GM18519 (cell line): ENCODE measurements at regions not wholly inside any gene's neighbourhood (a gene's known extent, or its start where the extent isn't known, plus 50 kb on each side); places are given as distances from the start of the nearest gene placed in this dataset.

ENCODE experiments used
- ATAC-seq: cut with Tn5 transposase; IDR thresholded peaks from one replicate; pipeline ENCODE4 v1.9.1; 2021; ENCODE audit warnings: mild to moderate bottlenecking, moderate library complexity; ENCODE audit not compliant: unreplicated experiment, low FRiP score

DNA sequence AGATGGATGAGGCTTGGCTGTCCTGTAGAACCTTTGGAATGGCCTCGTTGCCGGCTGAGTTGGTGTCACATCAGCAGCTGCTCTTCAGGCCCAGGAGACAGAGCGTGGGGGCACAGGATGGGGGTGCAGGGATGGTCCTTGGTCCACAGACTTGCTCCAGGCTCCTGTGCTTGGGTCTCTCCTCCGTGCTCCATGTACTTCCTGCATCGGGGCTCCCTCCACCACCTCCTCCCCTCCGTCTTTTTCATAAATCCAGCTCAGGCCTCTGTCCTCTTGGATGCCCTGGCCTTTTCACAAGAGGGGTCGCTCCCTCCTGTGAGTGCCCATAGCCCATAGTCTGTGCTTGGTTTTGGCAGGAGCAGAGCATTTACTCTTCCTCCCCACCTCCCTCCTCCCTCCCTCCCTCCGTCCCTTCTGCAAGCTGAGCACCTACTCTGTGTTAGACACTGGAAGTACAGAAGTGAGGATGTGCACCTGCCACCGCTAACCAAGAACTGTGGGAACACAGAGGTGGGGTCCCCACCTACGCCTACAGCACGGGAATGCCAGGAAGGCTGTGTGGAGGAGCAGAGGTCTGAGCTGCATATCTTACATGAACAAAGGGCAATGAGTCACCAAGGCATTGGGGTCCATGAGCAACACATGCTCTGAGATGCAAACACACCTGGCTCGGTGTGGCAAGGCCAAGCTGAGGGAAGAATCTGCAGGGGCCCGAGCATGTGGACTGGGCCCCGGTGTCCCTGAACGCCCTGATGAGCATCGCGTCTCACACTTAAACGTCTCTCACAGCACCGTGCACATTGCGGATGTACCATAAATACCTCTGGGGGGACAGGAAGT lies 458.7 kb upstream of the HS6ST1 start:
- ATAC-seq = no peak

- no peak for ATAC-seq
Observed at GRCh38 chr2:128778843-128779242, 460.2 kb upstream of the HS6ST1 start.

- ATAC-seq = no peak
Observed at GRCh38 chr2:128779301-128780095, 460.8 kb upstream of the HS6ST1 start.

DNA sequence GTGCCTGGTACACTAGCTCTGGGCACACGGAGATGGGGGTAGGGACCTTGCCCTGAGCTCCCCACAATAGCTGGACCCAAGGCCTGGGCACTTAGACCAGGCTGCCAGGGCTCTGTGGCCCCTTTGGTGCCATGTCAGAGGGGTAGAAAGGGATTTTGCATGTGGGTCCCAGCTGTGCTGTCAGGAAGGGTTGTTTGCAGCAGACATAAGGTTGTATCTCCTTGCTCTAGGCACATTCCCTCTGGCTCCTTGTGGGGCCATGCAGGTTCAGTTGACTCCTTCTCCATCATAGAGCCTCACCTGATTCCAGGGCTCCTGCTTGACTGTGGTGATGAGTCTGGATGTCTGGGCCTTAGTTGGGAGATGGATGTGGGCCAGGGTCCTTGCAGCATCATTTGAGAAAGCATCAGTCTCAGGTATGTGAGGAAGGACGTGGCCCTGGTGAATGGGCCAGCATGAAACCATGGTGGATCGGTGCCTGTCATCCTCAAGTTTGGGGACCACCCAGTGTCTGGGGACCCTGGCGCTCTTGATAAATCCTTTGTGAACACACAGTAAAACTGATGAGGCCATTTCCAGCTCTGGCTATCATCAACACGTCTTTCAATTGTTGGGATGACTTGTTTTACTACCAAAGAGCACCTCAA lies 461.9 kb upstream of the HS6ST1 start:
- no peak for ATAC-seq

- no peak for ATAC-seq
Observed at GRCh38 chr2:128781166-128781565, 462.5 kb upstream of the HS6ST1 start.

GRCh38 chr2:128781585-128782385 lies 463.1 kb upstream of the HS6ST1 start:
- ATAC-seq = no peak

GRCh38 chr2:128782411-128783192 lies 463.9 kb upstream of the HS6ST1 start:
- ATAC-seq = no peak

DNA sequence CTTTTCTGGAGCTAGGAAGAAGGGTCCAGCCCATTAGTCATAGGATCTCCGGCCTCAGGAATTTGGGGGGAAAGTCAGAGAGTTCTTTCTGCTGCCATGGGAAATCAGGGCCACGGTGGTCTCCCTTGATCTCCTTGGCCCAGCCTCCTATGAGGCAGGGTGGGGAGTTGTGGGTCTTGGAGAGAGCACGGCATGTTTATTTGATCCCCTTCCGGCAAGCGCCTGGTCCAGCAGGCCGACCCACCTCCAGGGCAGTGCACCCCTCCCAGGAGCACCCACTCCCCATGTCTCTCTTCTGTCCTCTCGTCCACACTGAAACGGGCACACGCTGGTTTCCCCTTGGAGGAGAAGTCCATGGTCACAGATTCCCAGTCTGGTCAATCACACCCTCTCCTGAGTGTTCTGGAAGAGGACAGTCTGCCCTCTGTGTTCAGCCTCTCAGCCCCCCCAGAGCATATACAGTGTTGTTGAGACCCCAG lies 464.6 kb upstream of the HS6ST1 start:
- no peak for ATAC-seq

GRCh38 chr2:128783896-128784295 lies 465.2 kb upstream of the HS6ST1 start:
- ATAC-seq = no peak

DNA sequence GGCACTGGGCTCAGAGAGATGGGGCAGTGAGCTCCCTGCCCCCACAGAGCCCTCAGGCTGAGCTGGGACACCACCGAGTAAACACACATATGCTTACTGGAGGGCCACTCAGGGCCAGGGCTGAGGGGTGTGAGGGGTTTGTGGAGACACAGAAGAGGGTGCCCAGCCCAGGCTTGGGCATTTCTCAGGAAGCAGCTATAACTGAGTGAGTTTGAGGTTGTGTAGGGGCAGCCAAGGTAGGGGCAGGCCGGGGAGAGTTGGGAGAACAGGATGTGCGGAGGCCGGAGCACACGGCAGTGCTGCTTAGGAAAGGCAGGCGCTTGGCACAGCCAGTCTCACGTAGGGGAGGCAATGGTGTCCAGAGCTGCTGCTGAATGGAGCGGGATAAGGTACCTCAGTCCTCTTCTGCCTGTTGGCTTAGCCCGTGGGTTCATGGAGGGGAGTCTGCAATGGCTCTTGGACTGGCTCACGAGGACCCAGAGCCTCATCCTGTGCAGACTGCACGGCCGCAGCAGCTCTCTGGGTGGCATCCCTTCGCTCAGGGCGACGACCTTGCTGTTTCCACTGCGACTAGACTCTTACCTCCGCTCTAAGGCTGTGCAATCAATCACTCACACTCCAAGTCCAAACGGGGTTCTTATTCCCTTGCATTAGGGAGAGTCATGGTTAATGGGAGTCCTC lies 466.1 kb upstream of the HS6ST1 start:
- no peak for ATAC-seq

DNA sequence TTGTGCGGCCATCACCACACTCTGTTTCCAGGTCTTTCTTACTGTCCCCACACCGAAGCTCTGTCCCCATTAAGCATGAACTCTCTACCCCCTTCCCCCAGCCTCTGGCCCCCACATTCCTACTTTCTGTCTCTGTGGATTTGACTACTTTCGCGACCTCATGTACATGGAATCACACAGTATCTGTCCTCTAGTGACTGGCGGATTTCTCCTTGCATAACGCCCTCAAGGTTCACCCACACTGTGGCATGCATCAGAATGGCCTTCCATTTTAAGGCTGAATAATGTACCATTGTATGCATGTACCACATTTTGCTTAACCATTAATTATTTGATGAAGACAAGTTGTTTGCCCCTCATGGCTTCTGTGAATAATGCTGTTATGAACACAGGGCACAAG lies 467.6 kb upstream of the HS6ST1 start:
- ATAC-seq = no peak

DNA sequence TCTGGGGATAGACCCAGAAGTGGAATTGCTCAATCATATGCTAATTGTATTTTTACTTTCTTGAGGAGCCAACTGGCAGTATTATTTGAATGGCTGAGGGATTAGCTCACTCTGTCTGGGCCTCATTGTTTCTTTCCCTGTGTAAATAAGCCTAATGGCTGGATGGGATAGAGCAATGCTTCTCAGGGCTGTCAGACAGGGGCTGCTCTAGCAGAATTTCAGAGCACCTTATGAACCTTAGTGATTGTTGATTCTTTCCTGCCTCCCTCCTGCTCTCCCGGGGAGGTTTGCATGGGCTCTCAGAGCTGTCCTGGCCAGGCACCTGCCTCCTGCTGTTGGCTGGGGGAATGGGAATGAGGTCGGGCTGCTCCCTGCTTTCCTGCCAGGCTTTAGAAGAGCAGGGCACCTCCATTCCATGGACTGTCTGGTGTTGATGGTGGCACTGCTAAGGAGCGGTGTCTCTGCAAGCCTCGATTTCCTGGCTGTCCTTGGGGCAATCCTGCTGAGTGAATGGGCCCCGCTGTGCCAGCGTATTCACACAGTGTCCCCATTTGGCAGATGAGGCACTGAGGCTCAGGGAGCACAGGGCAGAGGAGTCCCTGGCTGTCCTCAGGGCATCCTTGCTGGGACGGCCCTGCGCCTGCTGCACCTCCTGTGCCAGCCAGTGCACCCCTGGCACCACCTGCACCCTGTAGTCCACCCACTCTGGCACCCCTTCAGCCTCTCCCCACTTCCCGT lies 468.2 kb upstream of the HS6ST1 start:
- no peak for ATAC-seq

DNA sequence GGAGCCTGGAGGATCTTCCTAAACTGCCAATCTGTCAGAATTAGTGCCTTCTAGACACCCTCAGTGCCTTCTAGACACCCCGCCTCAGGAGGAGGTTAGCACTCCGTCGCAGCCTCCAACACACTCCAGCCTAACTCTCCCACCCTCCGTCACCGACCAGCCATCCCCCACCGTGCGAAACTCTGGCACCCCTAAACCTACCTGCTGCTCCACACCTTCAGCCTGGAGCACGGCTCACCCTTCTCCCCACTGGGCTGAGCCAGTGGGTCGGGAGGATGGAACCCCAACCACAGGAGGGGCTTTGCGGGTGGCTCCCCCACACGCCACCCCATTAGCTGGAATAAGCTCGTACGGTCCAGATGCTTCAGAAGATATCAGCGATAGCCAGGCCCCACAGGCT lies 468.9 kb upstream of the HS6ST1 start:
- ATAC-seq = no peak

DNA sequence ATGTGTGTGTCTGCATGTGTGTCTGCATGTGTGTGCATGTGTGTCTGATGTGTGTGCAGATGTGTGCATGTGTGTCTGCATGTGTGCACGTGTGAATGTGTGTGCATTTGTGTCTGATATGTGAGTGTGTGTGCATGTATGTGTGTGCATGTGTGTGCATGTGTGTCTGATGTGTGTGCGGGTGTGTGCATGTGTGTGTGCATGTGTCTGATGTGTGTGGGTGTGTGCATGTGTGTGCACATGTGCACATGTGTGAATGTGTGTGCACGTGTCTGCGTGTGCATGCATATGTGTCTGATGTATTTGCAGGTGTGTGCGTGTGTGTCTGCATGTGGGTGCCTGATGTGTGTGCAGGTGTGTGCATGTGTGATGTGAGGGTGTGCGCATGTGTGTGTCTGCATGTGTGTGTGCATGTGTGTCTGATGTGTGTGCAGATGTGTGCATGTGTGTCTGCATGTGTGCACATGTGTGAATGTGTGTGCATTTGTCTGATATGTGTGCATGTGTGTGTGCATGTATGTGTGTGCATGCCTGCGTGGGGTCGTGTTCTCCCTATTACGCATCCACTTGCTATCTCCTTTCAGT lies 470.1 kb upstream of the HS6ST1 start:
- ATAC-seq = no peak

- no peak for ATAC-seq
Observed at GRCh38 chr2:128789221-128789620, 470.6 kb upstream of the HS6ST1 start.

GRCh38 chr2:128789776-128790455 lies 471.2 kb upstream of the HS6ST1 start:
- ATAC-seq = no peak

DNA sequence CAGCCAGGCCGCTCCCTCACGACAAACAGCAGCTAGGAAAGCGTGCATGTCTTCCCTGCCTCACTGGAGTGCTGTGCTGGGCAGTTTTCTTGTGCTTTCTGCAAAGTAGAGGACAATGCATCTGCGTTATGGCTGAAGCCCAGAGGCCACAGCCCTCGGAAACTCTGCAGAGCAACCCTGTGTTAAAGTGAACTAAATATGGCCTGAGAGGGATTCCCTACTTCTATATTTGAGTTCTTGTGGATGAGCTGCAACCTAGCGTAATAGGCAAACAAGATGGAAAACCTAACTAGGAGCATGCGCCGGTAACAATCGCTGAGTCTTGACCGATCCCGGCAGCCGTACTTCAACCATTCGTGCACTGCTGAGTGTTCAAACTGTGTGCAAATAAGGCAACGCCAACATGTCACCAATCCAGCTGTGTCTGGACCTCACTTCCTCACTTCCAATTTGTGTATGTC lies 471.9 kb upstream of the HS6ST1 start:
- ATAC-seq = no peak
